Ramos (cell line): ENCODE measurements at regions not wholly inside any gene's neighbourhood (a gene's known extent, or its start where the extent isn't known, plus 50 kb on each side); places are given as distances from the start of the nearest gene placed in this dataset.

Experiments
- in situ Hi-C: fragments of 300-500 bp; cut with MboI; formaldehyde crosslinking; loops from one replicate; pipeline ENCODE4 v1.14.3; 2022; ENCODE audit warnings: low sequenced_read_pairs; ENCODE audit not compliant: unreplicated experiment

- in situ Hi-C loops, result no loop called here
These were observed 404.2 kb downstream of the PLPP3 start for GRCh38 chr1:56175211-56175610.

GRCh38 chr1:56174176-56174885, 405.0 kb downstream of the PLPP3 start:
- in situ Hi-C loops, result no loop called here

GRCh38 chr1:56173736-56174135, 405.6 kb downstream of the PLPP3 start:
- in situ Hi-C loops, result no loop called here

GRCh38 chr1:56171670-56172069, 407.7 kb downstream of the PLPP3 start:
- in situ Hi-C loops, result no loop called here

- in situ Hi-C loops, result no loop called here
These were observed 408.5 kb downstream of the PLPP3 start for GRCh38 chr1:56170784-56171320.

- in situ Hi-C loops, result no loop called here
These were observed 409.5 kb downstream of the PLPP3 start for GRCh38 chr1:56169856-56170255.

- in situ Hi-C loops, result no loop called here
These were observed 411.2 kb downstream of the PLPP3 start for GRCh38 chr1:56168176-56168575.

GRCh38 chr1:56167596-56167995, 411.8 kb downstream of the PLPP3 start:
- in situ Hi-C loops, result no loop called here

GRCh38 chr1:56160773-56161315, 418.5 kb downstream of the PLPP3 start:
- in situ Hi-C loops, result no loop called here

GRCh38 chr1:56156971-56157876, 422.1 kb downstream of the PLPP3 start:
- in situ Hi-C loops, result no loop called here

GRCh38 chr1:56153276-56153675, 426.1 kb downstream of the PLPP3 start:
- in situ Hi-C loops, result no loop called here

- in situ Hi-C loops, result no loop called here
These were observed 426.7 kb downstream of the PLPP3 start for GRCh38 chr1:56152635-56153034.

GRCh38 chr1:56151402-56151801, 428.0 kb downstream of the PLPP3 start:
- in situ Hi-C loops, result no loop called here

- in situ Hi-C loops, result no loop called here
These were observed 428.7 kb downstream of the PLPP3 start for GRCh38 chr1:56150441-56151215.

- in situ Hi-C loops, result no loop called here
These were observed 429.6 kb downstream of the PLPP3 start for GRCh38 chr1:56149761-56150160.

GRCh38 chr1:56148326-56149193, 430.8 kb downstream of the PLPP3 start:
- in situ Hi-C loops, result no loop called here

- in situ Hi-C loops, result no loop called here
These were observed 431.9 kb downstream of the PLPP3 start for GRCh38 chr1:56147459-56147858.

- in situ Hi-C loops, result no loop called here
These were observed 432.3 kb downstream of the PLPP3 start for GRCh38 chr1:56147034-56147433.

- in situ Hi-C loops, result no loop called here
These were observed 432.9 kb downstream of the PLPP3 start for GRCh38 chr1:56146449-56146848.
